HG03064 (cell line): ENCODE measurements at regions not wholly inside any gene's neighbourhood (a gene's known extent, or its start where the extent isn't known, plus 50 kb on each side); places are given as distances from the start of the nearest gene placed in this dataset.

ENCODE experiments used
- ATAC-seq: cut with Tn5 transposase; IDR thresholded peaks from one replicate; pipeline ENCODE4 v1.9.1; 2021; ENCODE audit warnings: low read depth; ENCODE audit not compliant: unreplicated experiment

DNA sequence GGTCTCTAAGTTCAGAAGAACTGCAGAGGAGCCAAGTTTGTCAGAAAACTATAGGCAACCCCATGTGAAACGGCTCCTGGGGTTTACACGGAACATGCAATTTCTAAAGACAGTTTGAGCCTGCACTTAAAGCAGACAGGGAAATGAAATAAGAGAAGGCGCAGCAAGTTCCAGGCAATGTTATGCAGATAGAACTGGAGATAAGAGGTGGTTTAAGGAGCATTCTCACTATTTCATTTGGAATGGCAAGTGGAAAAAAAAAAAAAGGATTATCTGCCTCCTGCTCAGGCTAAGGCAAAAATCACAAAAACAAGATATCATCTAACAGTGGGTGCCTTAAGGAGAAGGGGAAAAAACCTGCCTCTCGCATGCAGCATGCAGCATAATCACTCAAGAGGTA is 2252.4 kb downstream of the MAT2B start:
- no peak for ATAC-seq

DNA sequence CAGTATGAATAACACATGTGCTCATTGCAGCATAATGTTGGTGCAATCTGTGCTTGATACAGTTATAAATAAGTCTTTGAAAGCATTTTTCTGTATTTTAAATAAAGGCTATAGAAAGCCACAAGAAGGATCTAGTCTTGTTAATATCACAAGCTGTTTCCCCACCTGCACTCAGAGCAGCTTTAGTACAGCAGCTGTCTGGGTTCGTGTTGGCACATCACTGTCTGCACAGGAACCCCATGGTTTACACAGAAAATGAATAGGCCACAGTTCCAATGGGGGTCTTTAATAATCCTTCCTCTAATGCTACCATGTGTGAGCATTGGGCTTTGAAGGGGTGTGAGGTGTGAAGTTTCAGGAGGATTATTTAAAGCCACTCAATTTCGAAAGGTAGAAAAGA is 2269.7 kb downstream of the MAT2B start:
- ATAC-seq, result no peak

DNA sequence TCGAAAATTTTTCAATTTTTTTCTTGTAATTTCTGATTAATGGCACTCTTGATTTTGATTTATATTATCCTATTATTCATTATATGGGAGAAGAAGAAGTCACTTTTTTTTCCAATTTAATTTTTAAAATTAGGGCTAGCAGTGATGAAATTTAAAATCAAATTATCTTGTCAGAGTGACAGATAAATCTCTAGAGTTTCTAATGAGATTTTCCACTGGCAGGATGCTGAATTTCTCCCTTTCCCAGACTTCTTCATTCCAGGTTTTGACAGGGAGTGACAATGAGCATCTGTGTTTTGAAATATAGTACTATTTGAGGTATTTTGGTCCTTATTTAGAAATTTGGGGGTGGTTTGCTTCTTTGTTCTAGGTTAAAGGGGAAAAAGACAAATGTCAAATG is 2274.1 kb downstream of the MAT2B start:
- no peak for ATAC-seq

DNA sequence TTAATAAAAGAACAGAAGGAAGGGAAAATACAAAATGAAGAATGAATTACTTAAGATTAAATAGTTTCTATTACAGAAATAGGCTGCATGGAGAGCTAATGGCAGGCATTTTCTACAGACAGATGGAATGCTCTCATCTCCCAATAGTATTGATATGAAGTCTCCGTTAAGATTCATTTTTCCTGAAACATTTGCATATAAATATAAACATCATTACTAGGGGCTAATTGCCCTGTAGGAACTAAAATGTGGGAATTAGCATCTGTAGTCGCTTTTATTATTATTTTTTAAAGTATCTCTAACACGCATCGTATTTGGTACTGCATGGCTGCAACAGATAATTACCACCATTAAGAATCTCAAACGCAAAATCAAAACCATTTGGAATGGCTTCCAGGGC is 2275.5 kb downstream of the MAT2B start:
- ATAC-seq, result no peak

DNA sequence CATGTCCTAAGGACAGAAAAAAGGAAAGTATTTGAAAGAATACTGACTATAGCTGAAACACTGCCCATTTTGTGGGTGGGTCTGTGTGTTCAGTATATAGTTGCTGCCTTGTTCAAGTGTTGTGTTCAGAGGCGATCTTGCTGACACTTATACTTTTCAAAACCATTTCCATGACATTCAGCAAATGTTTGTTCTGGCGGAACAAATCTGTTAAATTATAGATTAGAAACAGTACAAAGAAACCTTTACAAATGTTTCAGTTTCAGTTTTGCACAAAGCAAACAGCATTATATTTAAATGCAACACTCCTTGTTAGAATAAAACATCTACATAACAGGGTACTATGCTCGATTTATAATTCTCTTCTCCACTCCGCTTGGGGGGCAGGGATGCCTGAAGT is 2276.3 kb downstream of the MAT2B start:
- ATAC-seq, result no peak

DNA sequence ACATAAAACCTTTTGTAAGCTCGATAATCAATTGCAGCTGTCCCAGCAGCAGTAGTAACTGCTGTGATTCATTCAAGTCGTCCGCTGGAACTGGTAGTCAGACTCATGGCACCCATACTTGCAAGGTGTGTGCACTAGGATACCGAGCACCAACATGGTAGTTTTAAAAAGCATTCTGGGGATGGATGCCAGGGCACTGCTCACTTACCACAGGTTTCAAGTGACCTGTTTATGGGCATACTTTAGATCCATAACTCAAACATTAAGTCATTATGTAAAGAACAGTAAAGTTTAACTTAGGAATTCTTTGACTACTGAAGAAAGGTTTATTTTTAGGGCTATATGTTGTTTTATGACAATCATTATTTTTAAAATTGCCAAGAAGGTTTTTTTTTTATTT is 2277.6 kb downstream of the MAT2B start:
- ATAC-seq, result no peak

DNA sequence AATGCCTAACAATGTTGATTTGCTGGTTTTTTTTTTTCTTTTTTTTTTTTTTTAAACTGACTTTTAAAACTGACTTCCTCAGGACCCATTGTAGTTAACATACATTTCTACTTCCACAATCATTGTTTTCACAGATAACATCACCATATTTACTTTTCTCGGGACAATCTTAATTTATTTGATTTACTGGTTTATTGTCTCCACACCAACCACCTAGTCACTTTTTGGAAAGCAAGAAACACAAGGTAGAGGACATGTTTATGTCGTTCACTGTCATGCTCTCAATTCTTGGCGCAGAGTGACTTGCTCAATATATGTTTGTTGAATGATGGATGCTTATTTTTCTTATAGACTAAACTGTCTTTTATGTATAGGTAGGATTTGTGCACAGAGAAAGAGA is 2280.7 kb downstream of the MAT2B start:
- no peak for ATAC-seq

DNA sequence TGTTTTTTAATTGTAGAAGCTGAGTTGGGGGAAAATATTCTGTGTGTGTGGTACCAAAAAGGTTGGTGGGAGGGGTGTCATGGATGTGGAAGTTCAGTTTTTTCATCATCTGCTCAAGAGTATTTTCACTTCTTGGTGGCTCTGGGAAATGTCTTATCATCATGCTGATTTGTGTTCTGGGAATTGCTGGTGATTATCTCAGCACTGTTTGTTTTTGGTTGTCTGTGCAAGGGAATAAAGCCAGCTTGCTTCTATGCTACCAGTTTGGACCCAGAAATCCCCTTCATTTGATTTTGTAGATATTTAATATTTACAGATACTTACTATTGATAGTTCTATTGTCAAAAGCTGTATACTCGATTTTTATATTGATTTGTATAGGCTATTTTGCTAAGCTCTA is 2289.7 kb downstream of the MAT2B start:
- ATAC-seq, result no peak

DNA sequence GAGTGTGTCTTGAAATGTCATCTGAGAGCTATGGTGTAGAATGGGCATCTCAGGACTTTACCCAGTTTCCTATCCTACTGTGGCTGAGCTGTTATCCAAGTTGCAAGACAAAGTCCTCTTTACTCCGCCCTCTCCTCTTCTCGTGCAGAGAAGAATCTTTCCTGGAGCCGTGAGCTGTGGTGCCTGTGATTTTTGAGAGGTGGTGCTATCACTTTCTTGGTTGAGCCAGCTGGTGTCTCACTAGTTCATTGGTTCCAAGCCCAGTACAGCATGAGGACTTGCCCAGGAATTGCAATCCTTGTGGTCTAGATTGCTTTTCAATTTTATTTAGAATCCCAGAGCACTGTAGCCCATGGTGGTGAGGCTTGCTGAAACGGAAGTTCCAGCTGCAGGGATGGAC is 2300.3 kb downstream of the MAT2B start:
- no peak for ATAC-seq

DNA sequence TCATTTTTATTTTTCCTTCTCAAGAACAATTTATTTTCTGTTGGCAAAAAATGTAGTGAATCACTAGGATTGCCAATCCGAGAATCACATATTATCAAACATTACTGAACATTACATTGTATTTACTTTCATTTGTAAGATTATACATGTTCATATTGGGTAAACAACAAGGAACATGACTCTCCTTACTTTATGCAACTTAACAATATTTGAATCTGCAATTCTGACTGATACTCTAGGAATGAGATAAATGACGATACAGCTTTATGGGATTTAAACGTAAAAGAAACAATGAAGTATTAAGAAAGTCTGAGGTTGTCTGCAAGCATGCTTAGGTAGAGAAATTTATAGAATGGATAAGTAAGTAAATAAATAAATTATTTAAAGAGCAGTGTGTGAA is 2302.9 kb downstream of the MAT2B start:
- ATAC-seq, result no peak

DNA sequence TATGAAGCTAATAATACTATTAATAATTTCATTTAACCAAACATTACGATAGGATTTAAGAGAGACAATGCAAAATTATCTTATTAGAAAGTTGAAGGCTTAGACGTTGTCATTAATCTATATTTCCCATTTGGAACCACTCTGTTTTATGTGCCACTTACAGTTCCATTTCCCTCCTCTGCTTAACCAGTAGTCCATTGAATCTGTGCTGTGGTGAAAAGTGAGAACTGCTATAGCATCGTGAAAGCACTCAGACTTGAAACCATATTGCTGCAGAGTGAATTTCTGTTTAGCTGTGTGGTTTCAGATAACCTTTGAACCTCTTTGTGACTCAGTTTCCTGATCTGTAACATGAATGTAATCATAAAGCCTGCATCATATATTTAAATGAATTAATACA is 2304.5 kb downstream of the MAT2B start:
- no peak for ATAC-seq

DNA sequence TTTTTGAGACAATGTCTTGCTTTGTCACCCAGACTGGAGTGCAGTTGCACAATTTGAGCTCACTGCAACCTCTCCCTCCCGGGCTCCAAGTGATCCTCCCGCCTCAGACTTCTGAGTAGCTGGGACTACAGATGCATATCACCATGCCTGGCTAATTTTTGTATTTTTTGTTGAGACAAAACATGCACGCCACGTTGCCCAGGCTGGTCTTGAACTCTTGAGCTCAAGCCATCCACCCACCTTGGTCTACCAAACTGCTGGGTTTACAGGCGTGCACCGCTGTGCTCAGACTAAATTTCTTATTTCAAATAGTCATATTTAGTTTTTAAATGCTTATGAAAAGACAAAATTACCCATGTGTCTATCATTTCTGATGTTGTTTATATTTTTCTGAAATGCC is 2324.1 kb downstream of the MAT2B start:
- ATAC-seq, result no peak

DNA sequence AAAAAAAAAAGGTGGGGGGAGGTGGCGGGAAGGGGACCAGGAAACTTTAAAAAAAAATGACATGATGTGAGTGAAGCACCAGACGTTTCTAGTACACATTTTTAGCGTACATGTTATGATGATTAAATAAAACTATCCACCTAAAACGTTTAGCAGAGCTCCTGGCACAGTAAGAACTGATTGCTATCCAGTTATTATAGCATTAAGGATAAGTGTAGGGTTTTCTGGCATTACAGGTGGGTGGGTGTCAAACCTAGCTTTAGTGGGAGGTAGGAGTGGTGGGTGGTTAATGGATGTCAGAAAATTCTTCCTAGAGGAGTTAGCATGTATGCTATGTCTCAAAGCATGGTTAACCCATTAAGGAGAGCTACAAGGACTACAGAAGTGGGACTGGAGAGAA is 2329.5 kb downstream of the MAT2B start:
- no peak for ATAC-seq

DNA sequence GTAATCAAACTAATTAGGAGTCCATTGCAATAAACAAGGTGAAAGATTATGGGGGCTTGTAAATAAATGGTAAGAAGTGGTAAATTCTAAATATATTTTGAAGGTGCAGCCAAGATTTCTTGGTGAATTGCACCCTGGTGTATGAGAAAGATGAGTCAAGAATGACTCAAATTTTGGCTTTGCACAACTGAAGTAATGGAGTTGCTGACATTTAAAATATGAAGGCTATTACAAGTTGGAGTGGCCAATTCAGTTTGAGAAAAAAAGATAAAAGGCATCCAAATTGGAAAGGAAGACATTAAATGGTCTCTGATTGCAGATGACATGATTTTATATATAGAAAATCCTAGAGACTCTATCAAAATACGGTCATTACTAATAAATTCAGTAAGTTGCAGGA is 2330.6 kb downstream of the MAT2B start:
- no peak for ATAC-seq

DNA sequence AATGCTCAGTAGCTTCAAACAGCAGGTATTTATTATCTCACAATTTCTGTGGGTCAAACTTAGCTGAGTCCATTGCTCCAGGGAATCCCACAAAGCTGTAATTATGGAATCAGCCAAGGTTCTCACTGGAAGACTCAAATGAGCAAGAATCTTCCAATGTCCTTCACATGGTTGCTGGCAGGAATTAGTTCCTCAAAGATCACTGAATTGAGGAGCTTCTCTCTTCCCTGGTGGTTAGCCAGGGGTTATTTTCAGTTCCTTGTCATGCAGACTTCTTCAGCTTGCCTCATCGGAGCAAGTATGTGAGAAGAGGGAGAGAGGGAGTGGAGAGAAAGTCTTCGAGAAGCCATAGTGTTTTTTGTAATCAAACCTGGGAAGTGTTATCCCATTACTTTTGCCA is 2331.9 kb downstream of the MAT2B start:
- no peak for ATAC-seq

DNA sequence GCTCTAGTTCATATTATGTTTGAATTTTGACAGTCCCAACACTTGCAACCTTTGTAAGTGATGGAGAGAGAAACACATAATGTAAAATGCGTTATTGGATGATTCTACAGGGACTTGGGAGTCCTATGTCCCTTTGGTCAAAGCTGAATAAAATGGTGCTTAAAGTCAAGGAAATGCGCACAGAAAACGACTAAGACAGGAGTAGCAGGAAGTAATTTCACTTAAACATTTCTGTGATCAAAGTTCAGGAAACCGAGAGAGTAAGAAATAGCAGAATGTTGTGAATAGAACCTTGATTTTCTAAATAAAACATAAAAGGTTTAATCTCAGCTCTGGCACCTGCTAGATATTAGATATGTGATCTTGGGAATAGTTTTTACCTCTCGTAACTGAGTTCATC is 2339.2 kb downstream of the MAT2B start:
- no peak for ATAC-seq

DNA sequence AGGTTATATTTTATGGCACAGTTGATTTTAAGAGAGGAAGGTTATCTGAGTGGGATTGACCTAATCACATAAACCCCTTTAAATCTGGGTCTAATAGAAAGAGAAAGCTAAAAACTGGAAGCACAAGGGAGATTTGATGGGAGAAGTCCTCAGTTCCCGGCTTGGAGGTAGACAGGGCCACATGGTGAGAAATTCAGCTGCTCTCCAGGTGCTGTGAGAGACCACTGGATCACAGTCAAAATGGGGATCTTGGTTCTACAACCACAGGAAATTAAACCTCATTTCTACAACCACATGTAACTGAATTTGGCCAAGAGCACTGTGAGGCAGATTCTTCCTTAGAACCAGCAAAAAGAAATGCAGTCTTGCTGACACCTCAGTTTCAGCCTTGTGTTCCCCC is 2352.7 kb downstream of the MAT2B start:
- no peak for ATAC-seq

DNA sequence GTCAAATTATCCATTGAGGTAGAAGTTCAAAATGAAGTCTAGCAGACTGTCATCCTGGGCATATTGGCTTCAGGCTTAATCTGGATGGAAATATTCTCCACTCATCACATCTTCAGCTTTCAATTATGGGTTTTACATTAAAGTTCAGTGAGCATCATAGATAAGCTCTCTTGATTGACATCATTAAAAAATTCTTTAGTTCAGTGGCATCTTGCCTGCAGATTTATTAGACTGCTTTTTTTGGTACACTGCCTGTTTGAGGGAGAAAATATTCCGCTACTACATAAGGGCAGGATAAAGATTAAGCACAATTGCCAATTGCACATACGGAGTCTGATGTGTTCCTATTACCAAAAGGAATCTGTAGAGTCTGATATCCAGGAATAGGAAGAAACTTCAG is 2353.8 kb downstream of the MAT2B start:
- ATAC-seq, result no peak

DNA sequence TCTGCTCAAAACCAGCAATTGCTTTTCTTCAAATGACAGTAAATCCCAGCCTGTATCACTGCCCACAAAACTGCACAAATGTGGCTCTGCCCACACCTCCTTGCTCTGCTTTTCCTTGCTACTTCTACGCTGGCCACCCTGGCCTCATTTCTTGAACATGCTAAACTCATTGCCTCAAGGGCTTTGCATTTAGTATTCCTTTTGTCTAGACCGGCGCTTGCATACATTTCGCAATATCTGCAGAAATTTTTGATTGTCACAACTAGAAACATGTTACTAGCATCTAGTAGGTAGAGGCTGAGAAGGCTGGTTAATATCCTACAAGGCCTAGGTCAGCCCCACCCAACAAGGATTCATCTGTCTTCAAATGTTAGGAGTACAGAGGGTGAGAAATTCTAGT is 2357.8 kb downstream of the MAT2B start:
- ATAC-seq, result no peak

DNA sequence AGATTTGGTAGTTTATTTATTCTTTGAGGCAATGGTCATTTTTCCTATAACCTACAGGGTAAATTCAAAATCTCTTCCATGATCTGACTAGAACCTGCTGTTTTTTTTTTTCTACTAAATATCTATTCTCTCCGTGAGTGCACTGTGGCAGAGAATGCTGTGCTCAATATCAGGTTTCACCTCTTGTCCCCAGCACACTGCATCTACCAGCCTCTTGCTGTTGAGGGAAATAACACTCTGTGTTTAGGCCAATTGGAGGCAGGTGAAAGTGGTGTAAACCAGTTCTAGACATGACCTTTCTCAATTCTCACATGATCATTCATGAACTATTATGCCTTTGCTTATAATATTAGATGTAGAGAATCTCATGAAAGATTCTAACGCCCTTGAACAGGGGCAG is 2365.9 kb downstream of the MAT2B start:
- no peak for ATAC-seq

DNA sequence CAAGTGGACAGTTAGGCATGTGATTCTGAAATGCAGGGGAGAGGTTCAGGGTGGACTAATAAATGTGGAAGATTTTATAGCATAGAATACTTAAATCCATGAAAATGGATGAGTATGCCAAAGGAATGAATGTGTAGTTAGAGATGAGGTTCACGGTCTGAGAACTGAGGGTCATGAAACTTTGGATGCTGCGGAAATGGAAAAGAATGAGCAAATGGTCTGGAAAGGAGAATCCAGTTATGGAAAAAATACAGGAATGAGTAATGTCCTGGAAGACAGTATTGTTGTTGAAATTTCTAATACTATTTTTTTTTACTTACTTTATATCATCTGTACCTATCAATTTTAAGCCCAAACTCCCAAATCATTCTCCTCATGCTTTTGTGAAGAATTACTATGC is 2369.4 kb downstream of the MAT2B start:
- no peak for ATAC-seq

DNA sequence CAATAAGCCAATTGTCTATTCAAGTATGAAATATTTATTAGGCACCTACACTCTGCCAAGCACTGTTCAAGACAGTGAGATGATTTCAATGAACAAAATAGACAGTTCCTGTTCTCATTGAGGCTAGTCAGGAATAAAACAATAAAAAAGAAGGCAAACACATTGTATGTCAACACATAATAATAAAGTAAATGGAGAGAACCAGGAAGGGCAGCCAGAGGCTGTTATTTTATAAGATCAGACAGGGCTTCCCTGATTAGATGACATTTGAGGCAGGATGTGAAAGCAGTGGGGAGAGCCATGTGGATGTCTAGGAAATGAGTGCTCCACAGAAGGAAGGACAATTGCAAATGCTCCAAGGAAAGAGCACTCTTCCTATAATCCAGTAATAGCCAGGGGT is 2371.1 kb downstream of the MAT2B start:
- no peak for ATAC-seq

DNA sequence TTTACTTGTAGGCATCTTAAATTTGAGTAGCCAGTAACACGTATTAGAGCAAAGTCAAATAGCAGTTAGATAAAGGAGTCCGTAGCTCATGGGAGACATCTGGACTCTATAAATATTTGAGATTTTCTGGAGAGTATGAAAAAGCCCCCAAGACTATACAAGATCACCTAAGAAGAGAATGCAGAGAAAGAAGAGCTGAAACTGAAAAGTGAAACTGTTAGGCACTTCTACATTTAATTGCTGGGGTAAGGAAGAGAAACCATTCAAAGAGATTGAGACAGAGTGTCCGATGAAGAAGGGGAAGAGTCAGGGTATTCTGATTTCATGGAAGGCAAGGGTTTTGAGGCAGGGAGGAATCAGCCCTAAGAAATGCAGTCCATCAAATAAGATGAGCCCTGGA is 2372.1 kb downstream of the MAT2B start:
- ATAC-seq, result no peak

DNA sequence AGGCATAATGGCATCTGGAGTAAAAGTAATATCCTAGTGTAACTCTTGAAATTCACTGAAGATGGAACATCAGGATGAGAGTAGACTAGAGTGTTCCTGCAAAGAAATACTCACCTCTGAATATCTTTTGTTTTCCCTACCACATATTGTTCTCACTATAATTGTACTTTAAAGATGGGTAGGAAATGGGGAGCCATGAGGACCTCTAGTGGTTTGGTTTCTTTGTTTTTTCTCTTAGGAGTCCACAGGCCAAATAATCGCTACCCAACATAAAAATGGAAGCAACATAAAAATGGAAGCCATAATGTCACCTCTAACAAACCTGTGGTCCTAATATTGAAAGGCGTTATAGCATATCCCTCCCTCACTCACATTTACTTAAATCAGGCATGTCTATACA is 2375.8 kb downstream of the MAT2B start:
- ATAC-seq, result no peak
